Tibial nerve (tissue), 4 donors: ENCODE measurements at regions not wholly inside any gene's neighbourhood (a gene's known extent, or its start where the extent isn't known, plus 50 kb on each side); places are given as distances from the start of the nearest gene placed in this dataset.
"Not testable (repeated sequence)": the region's sequence is repeated elsewhere in the genome, so short reads cannot be mapped to it uniquely, and the experiment has no call there.

Experiments used
- DNase-seq, 2 donors: peaks; one replicate each; pipeline ENCODE4 v3.0.0-alpha.2; 2019; ENCODE audit warnings: low spot score in 2 of 2
- H3K27ac ChIP-seq, 4 donors: fragments of 200-600 bp; sonication (generic) in 3 of 4; one replicate each; pipeline ENCODE4 v1.5.1; 2017 to 2019; ENCODE audit warnings: mild to moderate bottlenecking in 1 of 4
- H3K27me3 ChIP-seq, 2 donors: fragments of 200-600 bp; sonication (generic) in 1 of 2; one replicate each; pipeline versions ENCODE4 v1.5.1 to v1.6.0; 2017 to 2019
- H3K36me3 ChIP-seq, 3 donors: fragments of 200-600 bp; sonication (generic); one replicate each; pipeline ENCODE4 v1.5.1; 2018 to 2019
- H3K4me1 ChIP-seq, 4 donors: fragments of 200-600 bp; sonication (generic) in 3 of 4; one replicate each; pipeline ENCODE4 v1.5.1; 2017 to 2019
- H3K4me3 ChIP-seq, 4 donors: fragments of 200-600 bp; sonication (generic) in 3 of 4; one replicate each; pipeline ENCODE4 v1.5.1; 2017 to 2019; ENCODE audit warnings: mild to moderate bottlenecking in 1 of 4, moderate library complexity in 1 of 4
- H3K9me3 ChIP-seq, 4 donors: fragments of 200-600 bp; sonication (generic) in 3 of 4; one replicate each; pipeline ENCODE4 v1.5.1; 2017 to 2019
- CTCF ChIP-seq, 5 experiments: fragments of 200-600 bp in 3 of 5; fragments of 450-650 bp in 2 of 5; sonication (generic) in 3 of 5; IDR thresholded peaks; one replicate each; pipeline ENCODE4 v1.5.1; 2016 to 2019; ENCODE audit warnings: antibody characterized with exemption in 5 of 5, mild to moderate bottlenecking in 3 of 5, moderate library complexity in 2 of 5
- EP300 ChIP-seq, 2 donors: sonication (generic); formaldehyde crosslinking; IDR thresholded peaks; one replicate each; pipeline ENCODE4 v1.6.1; 2017; ENCODE audit warnings: antibody characterized with exemption in 2 of 2, mild to moderate bottlenecking in 1 of 2
- POLR2A ChIP-seq, 2 donors: fragments of 450-650 bp; IDR thresholded peaks; one replicate each; pipeline ENCODE4 v1.6.1; 2017; ENCODE audit warnings: antibody characterized with exemption in 2 of 2, mild to moderate bottlenecking in 2 of 2, moderate library complexity in 2 of 2
- WGBS, 2 donors: methylation state at CpG; one replicate each; pipeline ENCODE4 v1.1.5; 2018; 5-methylcytosine and 5-hydroxymethylcytosine counted together

DNA sequence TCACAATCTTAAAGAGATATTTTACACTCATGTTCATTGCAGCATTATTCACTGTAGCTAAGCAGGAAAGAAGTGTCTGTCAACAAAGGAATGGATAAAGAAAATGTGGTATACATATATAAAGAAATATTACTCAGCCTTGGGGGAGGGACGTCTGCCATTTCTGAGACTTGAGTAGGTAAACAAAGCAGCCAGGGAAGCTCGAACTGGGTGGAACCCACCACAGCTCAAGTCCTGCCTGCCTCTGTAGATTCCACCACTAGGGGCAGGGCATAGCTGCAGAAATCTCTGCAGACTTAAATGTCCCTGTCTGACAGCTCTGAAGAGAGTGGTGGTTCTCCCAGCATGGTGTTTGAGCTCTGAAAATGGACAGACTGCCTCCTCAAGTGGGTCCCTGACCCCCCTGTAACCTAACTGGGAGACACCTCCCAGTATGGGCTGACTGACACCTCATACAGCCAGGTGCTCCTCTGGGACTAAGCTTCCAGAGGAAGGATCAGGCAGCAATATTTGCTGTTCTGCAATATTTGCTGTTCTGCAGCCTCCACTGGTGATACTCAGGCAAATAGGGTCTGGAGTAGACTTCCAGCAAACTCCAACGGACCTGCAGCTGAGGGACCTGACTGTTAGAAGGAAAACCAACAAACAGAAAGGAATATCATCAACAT is 183.3 kb upstream of the SSTR4 start:
- not testable (repeated sequence) for H3K36me3 ChIP-seq, H3K27me3 ChIP-seq, DNase-seq, H3K4me1 ChIP-seq, H3K4me3 ChIP-seq, H3K27ac ChIP-seq
- 30 to 31% methylated on average over 3 of the region's 3 CpGs for WGBS, 2 donors
- peaks cover 0 to 31% (median 0%) of the 10 kb centered on the region in 4 donors for H3K9me3 ChIP-seq
- TF ChIP-seq CTCF (IDR thresholded peaks at IDR 0.05): peak in 4 of 5 experiments; percentile 18 to 29 (median 24)

GRCh38 chr20:22861231-22861980 is 173.7 kb upstream of the SSTR4 start:
- Histone ChIP-seq H3K27me3 (no peaks in the 10 kb centered on the region), H3K9me3 (peaks cover 0 to 2% (median 0%) of the 10 kb centered on the region in 4 donors), H3K36me3 (no peaks in the 10 kb centered on the region), H3K27ac (no peak overlapping the region), H3K4me1 (no peaks in the 10 kb centered on the region), H3K4me3 (no peak overlapping the region)
- TF ChIP-seq CTCF (IDR thresholded peaks at IDR 0.05): no peak
- no peak for TF ChIP-seq POLR2A (IDR thresholded peaks at IDR 0.05)
- TF ChIP-seq EP300 (IDR thresholded peaks at IDR 0.05): no peak
- 69 to 72% methylated on average over 11 of the region's 11 CpGs for whole genome bisulfite sequencing, 2 donors
- DNase-seq: no peak

- Histone ChIP-seq H3K9me3 (no peaks in the 10 kb centered on the region), H3K4me3 (no peak overlapping the region), H3K4me1 (no peaks in the 10 kb centered on the region), H3K36me3 (no peaks in the 10 kb centered on the region), H3K27me3 (no peaks in the 10 kb centered on the region), H3K27ac (peak overlapping the region in 1 of 4 donors; percentile 35)
- DNase-seq: no peak
- 82 to 84% methylated on average over 10 of the region's 10 CpGs for WGBS, 2 donors
- no peak for TF ChIP-seq POLR2A (IDR thresholded peaks at IDR 0.05)
- peak in 1 of 2 donors; percentile 28 for TF ChIP-seq EP300 (IDR thresholded peaks at IDR 0.05)
- no peak for TF ChIP-seq CTCF (IDR thresholded peaks at IDR 0.05)
Observed at GRCh38 chr20:22861990-22862389, 173.1 kb upstream of the SSTR4 start.

GRCh38 chr20:22862671-22863230 is 172.4 kb upstream of the SSTR4 start:
- TF ChIP-seq EP300 (IDR thresholded peaks at IDR 0.05) (no peak), CTCF (IDR thresholded peaks at IDR 0.05) (no peak), POLR2A (IDR thresholded peaks at IDR 0.05) (no peak)
- peak overlapping the region in 1 of 4 donors; percentile 43 for H3K27ac ChIP-seq
- no peaks in the 10 kb centered on the region for H3K27me3 ChIP-seq
- DNase-seq: no peak
- H3K4me1 ChIP-seq: no peaks in the 10 kb centered on the region
- WGBS, 2 donors: 60 to 68% methylated on average over 11 of the region's 11 CpGs
- peaks cover 0 to 4% (median 0%) of the 10 kb centered on the region in 4 donors for H3K9me3 ChIP-seq
- H3K36me3 ChIP-seq: no peaks in the 10 kb centered on the region
- H3K4me3 ChIP-seq: no peak overlapping the region

DNA sequence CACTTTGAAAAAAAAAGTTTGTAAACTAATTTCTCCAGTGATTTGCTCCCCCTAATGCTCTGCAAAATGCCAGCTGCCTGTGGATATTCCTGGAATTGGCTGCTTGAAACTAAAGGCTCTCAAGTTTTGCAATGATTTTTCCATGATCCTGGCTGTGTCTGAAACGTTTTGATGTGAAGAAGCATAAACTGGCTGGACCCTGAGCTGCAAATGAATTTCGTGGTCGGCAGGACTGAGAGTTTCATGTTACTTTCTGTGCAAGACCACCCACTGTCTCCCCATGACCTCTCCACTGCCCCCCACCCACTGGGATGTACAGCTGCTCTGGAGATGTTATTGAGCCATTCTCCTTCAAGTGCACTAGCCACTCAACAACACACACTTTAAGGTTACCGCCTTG is 171.3 kb upstream of the SSTR4 start:
- TF ChIP-seq CTCF (IDR thresholded peaks at IDR 0.05) (no peak), EP300 (IDR thresholded peaks at IDR 0.05) (no peak), POLR2A (IDR thresholded peaks at IDR 0.05) (no peak)
- H3K4me3 ChIP-seq: no peak overlapping the region

More for the DNA sequence above, 171.3 kb upstream of the SSTR4 start:
- H3K9me3 ChIP-seq: peaks cover 0 to 13% (median 0%) of the 10 kb centered on the region in 4 donors
- no peaks in the 10 kb centered on the region for H3K36me3 ChIP-seq
- H3K4me1 ChIP-seq: no peaks in the 10 kb centered on the region
- H3K27ac ChIP-seq: no peak overlapping the region
- no peaks in the 10 kb centered on the region for H3K27me3 ChIP-seq
- WGBS, 2 donors: 32% methylated on average over 4 of the region's 4 CpGs
- DNase-seq: no peak
